ENCODE measurements at regions not wholly inside any gene's neighbourhood (a gene's known extent, or its start where the extent isn't known, plus 50 kb on each side); places are given as distances from the start of the nearest gene placed in this dataset.

GRCh38 chr18:11500153-11501122 lies 109.0 kb upstream of the SLC35G4 start:
- TF ChIP-seq ZFX (IDR thresholded peaks at IDR 0.05; ENCODE audit: borderline replicate concordance) (no peak), CTCF (IDR thresholded peaks at IDR 0.05) (no peak)
- H3K27ac ChIP-seq = no peak overlapping the region

GRCh38 chr18:11498821-11499220 lies 110.6 kb upstream of the SLC35G4 start:
- TF ChIP-seq ZFX (IDR thresholded peaks at IDR 0.05; ENCODE audit: borderline replicate concordance) (no peak), CTCF (IDR thresholded peaks at IDR 0.05) (no peak)
- no peak overlapping the region for H3K27ac ChIP-seq

- TF ChIP-seq ZFX (IDR thresholded peaks at IDR 0.05; ENCODE audit: borderline replicate concordance) (no peak), CTCF (IDR thresholded peaks at IDR 0.05) (no peak)
- H3K27ac ChIP-seq = no peak overlapping the region
These were observed 111.8 kb upstream of the SLC35G4 start for GRCh38 chr18:11497585-11497984.

- no peak overlapping the region for H3K27ac ChIP-seq
- TF ChIP-seq ZFX (IDR thresholded peaks at IDR 0.05; ENCODE audit: borderline replicate concordance) (no peak), CTCF (IDR thresholded peaks at IDR 0.05) (no peak)
These were observed 112.7 kb upstream of the SLC35G4 start for GRCh38 chr18:11496526-11497172.

GRCh38 chr18:11495441-11495840 lies 114.0 kb upstream of the SLC35G4 start:
- TF ChIP-seq CTCF (IDR thresholded peaks at IDR 0.05) (no peak), ZFX (IDR thresholded peaks at IDR 0.05; ENCODE audit: borderline replicate concordance) (no peak)
- H3K27ac ChIP-seq = no peak overlapping the region

- H3K27ac ChIP-seq = no peak overlapping the region
- no peak for TF ChIP-seq CTCF (IDR thresholded peaks at IDR 0.05)
- no peak for TF ChIP-seq ZFX (IDR thresholded peaks at IDR 0.05; ENCODE audit: borderline replicate concordance)
These were observed 115.3 kb upstream of the SLC35G4 start for GRCh38 chr18:11494107-11494506.

Data from 22Rv1 (cell line).